Spinal cord (tissue), 9 donors: ENCODE measurements at regions not wholly inside any gene's neighbourhood (a gene's known extent, or its start where the extent isn't known, plus 50 kb on each side); places are given as distances from the start of the nearest gene placed in this dataset.

Experiments
- DNase-seq, 6 donors: peaks; one replicate each; pipeline versions ENCODE4 v3.0.0 to v3.0.0-alpha.2; 2013 to 2015; ENCODE audit warnings: low spot score in 6 of 6, low read depth in 4 of 6
- H3K27ac ChIP-seq: one replicate; pipeline ENCODE4 v1.5.1; 2013; ENCODE audit warnings: low read depth, low read length, control low read depth
- H3K27me3 ChIP-seq: one replicate; pipeline ENCODE4 v1.6.1; 2013; ENCODE audit warnings: low read length; ENCODE audit not compliant: control insufficient read depth, insufficient read depth
- H3K36me3 ChIP-seq: one replicate; pipeline ENCODE4 v1.6.1; 2013; ENCODE audit warnings: low read length; ENCODE audit not compliant: control insufficient read depth, insufficient read depth
- H3K4me1 ChIP-seq: one replicate; pipeline ENCODE4 v1.6.1; 2013; ENCODE audit warnings: low read length; ENCODE audit not compliant: control insufficient read depth, insufficient read depth
- H3K4me3 ChIP-seq: one replicate; pipeline ENCODE4 v1.5.1; 2013; ENCODE audit warnings: low read depth, low read length, control low read depth
- H3K9me3 ChIP-seq: one replicate; pipeline ENCODE4 v1.6.1; 2013; ENCODE audit warnings: low read length; ENCODE audit not compliant: control insufficient read depth, insufficient read depth
- WGBS: methylation state at CpG from one replicate; pipeline ENCODE4 v1.1.5; 2013; ENCODE audit warnings: missing lambda C conversion rate; ENCODE audit not compliant: insufficient coverage; 5-methylcytosine and 5-hydroxymethylcytosine counted together
- donor health status: healthy.

DNA sequence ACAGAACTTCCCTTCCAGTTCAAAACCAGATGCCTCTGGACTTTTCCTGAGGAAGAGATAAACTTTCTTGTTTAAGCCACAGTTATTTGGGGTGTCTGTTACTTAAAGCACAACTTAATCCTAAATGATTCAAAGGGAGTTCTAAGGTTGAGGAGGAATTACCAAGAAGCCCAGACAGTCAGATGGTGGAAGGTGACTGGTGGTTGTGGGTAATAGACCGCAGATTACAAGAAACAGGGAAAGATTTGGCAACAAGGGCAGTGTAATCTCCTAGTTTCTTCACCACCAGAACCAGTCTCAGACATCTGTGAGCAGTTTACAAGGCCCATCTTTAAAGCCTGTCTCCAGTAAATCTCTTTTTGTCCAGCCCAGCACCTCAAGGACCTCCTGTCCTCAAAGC, 130.1 kb upstream of the CTTNBP2NL start:
- no peak for DNase-seq
- Histone ChIP-seq H3K27me3 (no peaks in the 10 kb centered on the region), H3K4me3 (no peak overlapping the region), H3K27ac (no peak overlapping the region), H3K4me1 (peaks cover 3% of the 10 kb centered on the region), H3K36me3 (no peaks in the 10 kb centered on the region), H3K9me3 (no peaks in the 10 kb centered on the region)
- WGBS: 100% methylated on average over 1 of the region's 1 CpG

DNA sequence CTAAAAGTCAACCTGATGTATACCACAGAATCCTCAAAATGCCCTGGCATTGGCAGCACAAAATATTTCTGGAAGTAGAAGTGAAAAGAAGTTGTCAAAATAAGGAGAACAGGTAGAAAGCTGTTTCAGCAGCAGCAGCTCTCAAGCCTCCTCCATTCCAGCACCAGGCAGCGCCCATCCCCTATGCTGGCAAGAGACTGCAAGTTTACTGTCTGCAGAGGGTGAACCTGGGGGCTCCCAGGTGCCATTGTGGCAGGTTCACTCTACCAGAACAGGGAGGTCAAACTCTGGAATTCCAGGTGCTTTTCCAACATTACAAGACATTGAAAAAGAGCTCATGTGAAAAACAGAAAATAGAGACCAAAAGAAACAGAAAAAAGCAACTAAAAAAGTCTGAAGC, 128.8 kb upstream of the CTTNBP2NL start:
- H3K27me3 ChIP-seq: no peaks in the 10 kb centered on the region
- no peak for DNase-seq
- peaks cover 3% of the 10 kb centered on the region for H3K4me1 ChIP-seq
- H3K27ac ChIP-seq: no peak overlapping the region
- no peaks in the 10 kb centered on the region for H3K36me3 ChIP-seq
- H3K9me3 ChIP-seq: no peaks in the 10 kb centered on the region
- no CpG with 5 or more reads among the region's 1 CpG for WGBS
- no peak overlapping the region for H3K4me3 ChIP-seq

DNA sequence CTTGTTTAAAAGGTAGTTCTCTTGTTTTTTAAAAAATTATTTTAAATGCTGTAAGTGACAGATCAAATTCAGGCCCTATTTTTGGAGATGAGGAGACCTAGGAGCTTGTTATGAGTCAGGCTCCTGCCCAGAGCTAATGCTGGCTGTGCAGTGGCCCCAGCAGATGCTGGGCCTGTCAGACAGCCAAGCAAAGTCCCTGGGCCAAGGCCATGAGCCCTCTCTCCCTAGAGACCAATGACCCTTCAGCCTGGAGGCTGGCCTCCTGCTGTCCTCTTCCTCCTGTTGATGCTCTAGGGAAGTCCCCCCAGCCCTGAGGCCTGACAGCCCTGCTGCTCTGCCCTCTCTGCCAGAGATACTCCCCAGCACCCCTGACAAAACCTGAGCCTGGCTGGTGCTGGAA, 128.1 kb upstream of the CTTNBP2NL start:
- Histone ChIP-seq H3K27me3 (no peaks in the 10 kb centered on the region), H3K4me3 (no peak overlapping the region), H3K9me3 (no peaks in the 10 kb centered on the region), H3K4me1 (peaks cover 3% of the 10 kb centered on the region), H3K36me3 (no peaks in the 10 kb centered on the region), H3K27ac (no peak overlapping the region)
- no peak for DNase-seq

DNA sequence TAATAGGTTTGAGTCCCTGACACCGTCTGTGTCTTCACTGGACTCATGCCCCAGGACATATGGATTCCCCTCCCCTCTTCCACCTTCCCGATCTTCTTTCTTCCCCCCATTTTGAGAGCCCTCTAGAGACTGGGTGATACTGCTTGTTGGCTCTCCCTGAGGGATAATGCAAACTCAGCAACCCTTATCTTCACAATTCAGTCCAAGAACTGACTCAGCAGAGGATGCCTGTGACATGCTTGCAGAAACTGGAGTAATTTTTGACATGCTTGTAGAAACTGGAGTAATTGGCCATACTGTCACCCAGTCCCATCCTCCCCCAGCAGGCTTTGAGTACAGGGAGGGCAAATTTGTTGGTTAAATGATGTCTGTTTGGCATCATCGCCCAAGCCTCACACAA, 127.6 kb upstream of the CTTNBP2NL start:
- DNase-seq: no peak
- 50% methylated on average over 2 of the region's 3 CpGs for WGBS

DNA sequence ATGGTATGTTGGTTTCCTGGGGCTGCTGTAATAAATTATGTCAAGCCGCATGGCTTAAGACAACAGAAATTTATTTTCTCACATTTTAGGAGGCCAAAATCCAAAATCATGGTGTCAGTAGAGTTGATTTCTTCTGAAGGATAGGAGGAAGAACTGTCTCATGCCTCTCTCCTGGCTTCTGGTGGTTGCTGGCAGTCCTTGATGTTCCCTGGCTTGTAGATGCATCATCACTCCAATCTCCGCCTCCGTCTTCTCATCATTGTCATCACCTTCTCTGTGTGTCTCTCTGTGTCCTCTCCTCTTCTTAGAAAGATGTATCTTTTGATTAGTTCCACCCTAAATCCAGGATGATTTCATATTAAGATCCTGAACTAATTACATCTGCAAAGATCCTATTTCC, 124.7 kb upstream of the CTTNBP2NL start:
- H3K27ac ChIP-seq: no peak overlapping the region
- no peak for DNase-seq
- no CpG with 5 or more reads among the region's 3 CpGs for WGBS

More for the DNA sequence above, 127.6 kb upstream of the CTTNBP2NL start:
- Histone ChIP-seq H3K27me3 (no peaks in the 10 kb centered on the region), H3K4me1 (peaks cover 3% of the 10 kb centered on the region), H3K9me3 (no peaks in the 10 kb centered on the region), H3K36me3 (no peaks in the 10 kb centered on the region), H3K27ac (no peak overlapping the region), H3K4me3 (no peak overlapping the region)

DNA sequence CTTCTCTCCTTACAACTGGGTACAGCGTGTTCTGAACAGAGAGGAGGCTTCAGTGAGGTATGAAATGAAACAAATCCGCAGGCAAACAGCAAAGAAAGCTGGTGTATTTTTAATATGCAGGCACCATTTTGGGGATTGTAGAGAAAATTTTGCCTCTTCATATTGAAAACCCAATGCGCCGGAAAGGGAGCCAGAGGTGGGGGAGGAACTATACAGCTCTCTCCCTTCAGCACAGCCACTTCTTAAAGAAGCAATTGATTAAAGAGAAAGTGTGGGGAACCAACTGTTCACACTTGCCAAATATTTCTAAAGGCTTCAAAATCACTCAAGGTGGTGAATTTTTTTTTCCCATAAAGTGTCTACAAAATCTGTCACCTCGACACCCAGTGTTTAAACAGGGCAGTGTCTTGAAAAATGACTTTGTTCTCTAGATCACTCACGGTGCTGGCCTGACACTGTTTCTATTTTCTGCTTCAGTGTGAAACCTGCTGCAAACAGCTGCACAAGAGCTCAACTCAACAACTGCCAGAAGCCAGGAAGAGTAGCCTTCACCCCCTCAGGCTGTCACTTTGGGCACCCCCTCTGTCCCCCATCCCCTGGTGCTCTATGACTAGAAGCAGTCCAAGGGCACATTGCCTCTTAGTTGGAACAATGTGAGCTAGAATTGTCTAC, 123.8 kb upstream of the CTTNBP2NL start:
- Histone ChIP-seq H3K36me3 (no peaks in the 10 kb centered on the region), H3K27me3 (no peaks in the 10 kb centered on the region), H3K9me3 (no peaks in the 10 kb centered on the region), H3K4me1 (no peaks in the 10 kb centered on the region), H3K4me3 (no peak overlapping the region), H3K27ac (no peak overlapping the region)
- WGBS: 32% methylated on average over 2 of the region's 6 CpGs
- DNase-seq: no peak

More for the DNA sequence above, 124.7 kb upstream of the CTTNBP2NL start:
- Histone ChIP-seq H3K4me1 (no peaks in the 10 kb centered on the region), H3K9me3 (no peaks in the 10 kb centered on the region), H3K27me3 (no peaks in the 10 kb centered on the region), H3K36me3 (no peaks in the 10 kb centered on the region), H3K4me3 (no peak overlapping the region)

DNA sequence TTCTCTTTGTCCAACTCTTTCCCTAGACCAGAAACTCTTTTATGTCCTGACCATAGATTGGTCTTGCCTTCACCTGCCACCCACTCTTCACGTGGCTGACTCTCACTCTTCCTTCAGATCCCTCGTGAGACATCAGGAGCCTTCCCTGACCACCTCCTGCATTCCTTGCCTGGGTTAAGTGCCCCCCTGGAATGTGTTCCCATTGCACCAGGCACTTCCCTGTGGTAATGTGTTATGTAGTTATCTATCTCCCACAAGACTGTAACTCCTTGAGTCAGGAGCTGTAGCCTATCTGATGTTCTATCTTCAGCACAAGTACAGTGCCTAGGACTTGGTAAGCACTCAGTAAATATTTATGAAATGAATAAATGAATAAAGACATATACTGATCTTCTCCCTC, 111.2 kb upstream of the CTTNBP2NL start:
- Histone ChIP-seq H3K4me3 (no peak overlapping the region), H3K27ac (no peak overlapping the region), H3K36me3 (no peaks in the 10 kb centered on the region), H3K4me1 (peaks cover 5% of the 10 kb centered on the region), H3K9me3 (no peaks in the 10 kb centered on the region), H3K27me3 (no peaks in the 10 kb centered on the region)
- no peak for DNase-seq
- WGBS: 52% methylated on average over 2 of the region's 2 CpGs

DNA sequence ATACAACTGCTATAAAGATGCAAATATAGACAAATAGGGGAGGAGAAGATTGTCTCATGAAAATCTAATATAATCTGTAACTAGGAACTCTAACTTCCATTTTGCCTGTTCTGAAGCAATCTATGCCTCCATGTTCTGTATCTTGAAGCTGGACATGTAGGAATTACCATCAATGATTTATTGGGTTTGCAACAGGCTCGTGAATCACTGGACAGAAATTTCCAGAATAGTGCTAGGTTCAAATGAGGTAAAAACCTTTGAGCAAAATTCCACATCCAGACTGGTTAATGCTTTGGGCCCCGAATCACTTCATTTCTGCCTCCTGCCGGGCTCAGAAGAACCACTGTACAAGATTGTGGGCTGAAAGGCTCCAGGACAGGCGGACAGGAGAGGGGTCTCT, 110.7 kb upstream of the CTTNBP2NL start:
- peaks cover 5% of the 10 kb centered on the region for H3K4me1 ChIP-seq
- 58% methylated on average over 3 of the region's 4 CpGs for WGBS
- H3K36me3 ChIP-seq: no peaks in the 10 kb centered on the region
- no peaks in the 10 kb centered on the region for H3K9me3 ChIP-seq
- no peak for DNase-seq
- no peaks in the 10 kb centered on the region for H3K27me3 ChIP-seq
- H3K27ac ChIP-seq: peak overlapping the region; percentile 11
- no peak overlapping the region for H3K4me3 ChIP-seq

DNA sequence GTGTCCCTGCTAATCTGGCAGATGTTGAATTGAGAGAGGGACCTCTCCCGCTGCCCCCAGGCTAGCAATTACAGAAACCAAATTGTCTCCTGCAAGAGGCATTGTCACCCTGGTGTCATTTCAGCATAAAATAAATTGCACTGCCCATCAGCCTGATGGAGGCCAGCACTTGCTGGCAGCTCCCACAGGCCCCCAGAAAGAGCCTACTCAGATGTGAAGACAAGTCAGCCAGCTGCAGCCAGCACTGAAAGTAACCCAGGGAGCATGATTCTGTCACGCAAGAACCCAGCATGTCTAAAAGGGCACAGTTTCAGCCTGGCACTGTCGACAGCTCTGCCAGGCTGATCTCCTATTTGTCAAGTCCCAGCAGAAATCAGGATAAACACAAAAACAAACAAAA, 110.3 kb upstream of the CTTNBP2NL start:
- Histone ChIP-seq H3K4me1 (peaks cover 5% of the 10 kb centered on the region), H3K36me3 (no peaks in the 10 kb centered on the region), H3K9me3 (no peaks in the 10 kb centered on the region), H3K4me3 (no peak overlapping the region), H3K27ac (no peak overlapping the region), H3K27me3 (no peaks in the 10 kb centered on the region)
- 18% methylated on average over 3 of the region's 3 CpGs for WGBS
- DNase-seq: peak in 2 of 6 donors; percentile 31 to 73

DNA sequence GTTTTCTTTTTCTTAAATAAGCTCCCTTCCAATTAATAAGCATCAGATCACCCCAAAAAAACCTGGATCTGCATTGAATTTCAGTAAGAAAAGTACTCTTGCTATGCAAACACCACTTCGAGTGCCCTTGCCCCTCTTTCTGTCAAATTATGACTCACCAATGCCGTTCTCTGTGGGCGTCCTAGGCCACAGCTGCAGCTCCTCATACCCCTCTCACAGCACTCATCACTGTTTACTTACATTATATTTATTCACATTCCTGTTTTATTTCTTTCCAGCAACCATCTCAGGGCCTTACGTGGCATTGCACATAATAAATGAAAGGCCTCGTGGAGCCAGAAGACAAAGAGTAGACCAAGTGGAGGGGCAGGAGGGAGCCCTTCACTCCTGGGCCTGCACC, 99.1 kb upstream of the CTTNBP2NL start:
- no peaks in the 10 kb centered on the region for H3K4me1 ChIP-seq
- DNase-seq: no peak
- no peak overlapping the region for H3K27ac ChIP-seq
- H3K9me3 ChIP-seq: peaks cover 1% of the 10 kb centered on the region
- no peaks in the 10 kb centered on the region for H3K36me3 ChIP-seq
- no peak overlapping the region for H3K4me3 ChIP-seq
- H3K27me3 ChIP-seq: no peaks in the 10 kb centered on the region
- 85% methylated on average over 5 of the region's 5 CpGs for WGBS
